GM12801 (cell line): ENCODE measurements at regions not wholly inside any gene's neighbourhood (a gene's known extent, or its start where the extent isn't known, plus 50 kb on each side); places are given as distances from the start of the nearest gene placed in this dataset.

Source experiments
- TF ChIP-seq, protein P1 (sequence below): IDR thresholded peaks from one replicate; pipeline ENCODE4 v1.5.1; 2011; ENCODE audit warnings: control low read depth; ENCODE audit not compliant: insufficient read length; ENCODE audit errors: extremely low read depth

- TF ChIP-seq, protein P1, sequence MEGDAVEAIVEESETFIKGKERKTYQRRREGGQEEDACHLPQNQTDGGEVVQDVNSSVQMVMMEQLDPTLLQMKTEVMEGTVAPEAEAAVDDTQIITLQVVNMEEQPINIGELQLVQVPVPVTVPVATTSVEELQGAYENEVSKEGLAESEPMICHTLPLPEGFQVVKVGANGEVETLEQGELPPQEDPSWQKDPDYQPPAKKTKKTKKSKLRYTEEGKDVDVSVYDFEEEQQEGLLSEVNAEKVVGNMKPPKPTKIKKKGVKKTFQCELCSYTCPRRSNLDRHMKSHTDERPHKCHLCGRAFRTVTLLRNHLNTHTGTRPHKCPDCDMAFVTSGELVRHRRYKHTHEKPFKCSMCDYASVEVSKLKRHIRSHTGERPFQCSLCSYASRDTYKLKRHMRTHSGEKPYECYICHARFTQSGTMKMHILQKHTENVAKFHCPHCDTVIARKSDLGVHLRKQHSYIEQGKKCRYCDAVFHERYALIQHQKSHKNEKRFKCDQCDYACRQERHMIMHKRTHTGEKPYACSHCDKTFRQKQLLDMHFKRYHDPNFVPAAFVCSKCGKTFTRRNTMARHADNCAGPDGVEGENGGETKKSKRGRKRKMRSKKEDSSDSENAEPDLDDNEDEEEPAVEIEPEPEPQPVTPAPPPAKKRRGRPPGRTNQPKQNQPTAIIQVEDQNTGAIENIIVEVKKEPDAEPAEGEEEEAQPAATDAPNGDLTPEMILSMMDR = no peak
Observed at GRCh38 chr7:25706764-25707163, 445.2 kb upstream of the NFE2L3 start.

- TF ChIP-seq, protein P1 = no peak
Observed at GRCh38 chr7:25707768-25708620, 444.0 kb upstream of the NFE2L3 start.

GRCh38 chr7:25710959-25711358 is 441.0 kb upstream of the NFE2L3 start:
- TF ChIP-seq, protein P1 = no peak

GRCh38 chr7:25711940-25712339 is 440.1 kb upstream of the NFE2L3 start:
- TF ChIP-seq, protein P1 = no peak

DNA sequence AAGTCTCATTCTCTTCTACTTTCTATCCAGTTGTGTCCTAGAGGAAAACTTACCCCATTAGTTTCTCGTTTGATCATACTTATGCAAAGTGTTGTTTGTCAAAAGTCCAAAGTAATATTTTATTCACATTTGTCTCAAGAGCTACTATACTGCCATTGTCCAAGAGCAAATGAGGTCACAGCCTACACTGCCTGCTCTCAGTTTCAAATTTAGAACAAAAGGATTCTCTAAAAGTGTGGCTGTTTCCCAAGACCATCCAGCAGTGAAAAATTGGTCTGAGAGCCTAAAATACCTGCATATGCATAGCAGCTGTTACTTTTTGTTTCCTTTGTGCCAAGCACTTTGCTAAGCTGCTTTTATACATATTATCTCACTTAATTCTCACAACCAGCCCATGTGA is 439.5 kb upstream of the NFE2L3 start:
- TF ChIP-seq, protein P1 = no peak

- TF ChIP-seq, protein P1 = no peak
Observed at GRCh38 chr7:25714013-25714412, 438.0 kb upstream of the NFE2L3 start.

- TF ChIP-seq, protein P1 = no peak
Observed at GRCh38 chr7:25716421-25716820, 435.6 kb upstream of the NFE2L3 start.
